UCSD-AML1 (cell line): ENCODE measurements at regions not wholly inside any gene's neighbourhood (a gene's known extent, or its start where the extent isn't known, plus 50 kb on each side); places are given as distances from the start of the nearest gene placed in this dataset.

ENCODE experiments used
- DNase-seq: peaks from one replicate; lab custom pipeline; 2025; ENCODE audit not compliant: unreplicated experiment; lab: John Stamatoyannopoulos, UW

DNA sequence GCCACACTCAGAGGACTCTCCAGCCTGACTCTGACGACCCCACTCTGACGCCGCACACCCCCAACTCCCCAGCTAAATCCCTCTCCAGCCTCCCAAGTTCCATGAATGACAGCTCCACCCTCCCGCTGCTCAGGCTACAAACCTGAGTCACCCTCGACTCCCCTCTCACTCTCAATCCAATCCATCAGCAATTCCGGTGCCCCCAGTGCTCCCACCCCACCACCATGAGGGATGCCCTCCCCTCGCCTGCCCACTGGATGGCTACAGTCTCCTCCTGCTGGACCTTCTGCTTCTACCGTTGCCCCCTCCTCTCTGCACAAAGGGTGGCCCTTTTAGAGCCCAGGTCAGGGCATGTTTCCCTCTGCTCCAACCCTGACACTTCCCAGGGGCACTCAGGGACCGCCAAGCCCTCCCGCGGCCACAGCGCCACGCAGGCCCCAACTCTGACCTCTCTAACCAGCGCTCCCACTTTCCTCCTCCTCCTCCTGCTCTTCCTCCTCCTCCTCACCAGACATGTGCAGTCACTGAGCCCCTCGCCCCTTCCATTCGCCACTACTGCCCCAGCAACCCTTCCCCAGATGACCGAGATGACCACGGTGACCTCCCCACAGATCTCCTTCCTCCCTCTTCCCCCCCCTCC is 69.5 kb upstream of the NUP50 start:
- DNase-seq = no peak

DNA sequence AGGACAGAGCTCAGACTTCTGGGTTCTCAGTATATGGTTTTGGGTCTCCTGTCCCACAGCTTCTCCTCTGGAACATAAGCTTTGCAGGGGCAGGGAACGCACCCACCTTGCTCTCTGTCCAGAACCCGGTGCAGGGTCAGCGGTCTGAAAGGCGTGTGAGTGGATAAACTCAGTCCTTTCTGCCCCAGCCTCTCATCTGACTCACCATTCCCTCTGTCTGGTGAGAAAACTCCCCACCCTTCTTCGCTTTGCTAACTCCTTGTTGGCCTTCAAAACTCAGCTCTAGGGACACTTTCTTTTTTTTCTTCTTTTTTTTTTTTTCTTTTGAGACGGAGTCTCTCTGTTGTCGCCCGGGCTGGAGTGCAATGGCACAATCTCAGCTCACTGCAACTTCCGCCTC is 68.9 kb upstream of the NUP50 start:
- DNase-seq = no peak

DNA sequence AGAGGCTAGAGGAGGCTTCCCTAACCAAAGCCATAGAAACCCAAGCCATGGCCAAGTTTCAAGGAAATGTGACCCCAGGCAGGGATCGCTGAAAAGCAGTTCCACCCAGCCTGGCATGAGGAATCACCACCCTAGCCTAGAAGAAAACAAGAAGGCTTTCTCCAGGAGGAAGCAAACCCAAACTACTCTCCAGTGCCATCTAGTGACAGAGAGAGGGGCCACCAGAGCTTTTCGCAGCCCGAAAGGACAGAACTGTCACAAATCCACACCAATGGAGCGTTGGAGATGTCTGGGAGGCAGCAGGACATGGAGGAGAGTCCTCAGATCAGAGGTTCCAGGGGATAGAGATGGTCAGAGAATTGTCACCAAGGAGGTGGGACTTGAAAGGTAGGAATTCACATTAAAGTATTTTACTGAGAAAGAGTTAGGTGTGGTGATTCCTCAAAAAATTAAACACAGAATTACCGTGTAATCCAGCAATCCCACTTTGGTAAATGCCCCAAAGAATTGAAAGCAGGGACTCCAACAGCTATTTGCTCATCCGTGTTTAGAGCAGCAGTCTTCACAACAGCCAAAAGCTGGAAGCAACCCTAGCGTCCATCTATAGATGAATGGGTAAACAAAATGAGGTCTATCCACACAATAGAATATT is 67.3 kb upstream of the NUP50 start:
- DNase-seq = peak; percentile 42

GRCh38 chr22:45097061-45097460 is 66.7 kb upstream of the NUP50 start:
- no peak for DNase-seq

DNA sequence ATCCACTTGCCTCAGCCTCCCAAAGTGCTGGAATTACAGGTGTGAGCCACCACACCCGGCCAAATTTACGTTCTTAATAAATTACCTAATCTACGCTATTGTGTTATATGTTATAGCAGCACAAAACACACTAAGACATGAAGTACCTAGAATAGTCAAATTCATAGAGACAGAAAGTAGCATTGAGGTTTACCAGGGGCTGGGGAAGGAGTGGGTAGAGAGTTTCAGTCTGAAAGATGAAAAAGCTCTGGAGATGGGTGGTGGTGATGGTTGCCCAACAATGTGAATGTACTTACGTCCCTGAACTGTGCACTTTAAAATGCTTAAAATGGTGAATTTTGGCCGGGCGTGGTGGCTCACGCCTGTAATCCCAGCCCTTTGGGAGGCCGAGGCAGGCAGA is 65.7 kb upstream of the NUP50 start:
- no peak for DNase-seq

- DNase-seq = no peak
Observed at GRCh38 chr22:45099961-45100360, 63.8 kb upstream of the NUP50 start.

- peak; percentile 47 for DNase-seq
Observed at GRCh38 chr22:45101515-45102227, 62.1 kb upstream of the NUP50 start.

GRCh38 chr22:45102896-45103420 is 60.8 kb upstream of the NUP50 start:
- no peak for DNase-seq

DNA sequence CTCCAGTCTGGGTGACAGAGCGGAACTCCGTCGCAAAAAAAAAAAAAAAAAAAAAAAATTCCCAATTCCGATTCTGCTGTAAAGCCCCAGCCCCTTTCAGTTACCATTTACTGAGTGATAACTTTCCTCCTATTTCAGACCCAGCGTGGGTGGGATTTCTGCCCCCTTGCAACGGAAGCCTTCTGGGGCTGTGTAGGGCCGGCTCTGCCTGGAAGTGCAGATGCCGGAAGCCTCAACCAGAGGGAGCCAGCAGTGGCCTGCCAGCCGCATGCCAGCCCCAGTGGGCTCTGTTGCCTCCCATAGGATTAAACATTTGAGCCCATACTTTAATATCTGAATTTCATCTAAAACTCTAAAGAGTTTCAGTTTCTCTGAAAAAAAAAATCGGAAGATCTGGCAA is 60.0 kb upstream of the NUP50 start:
- DNase-seq = no peak

DNA sequence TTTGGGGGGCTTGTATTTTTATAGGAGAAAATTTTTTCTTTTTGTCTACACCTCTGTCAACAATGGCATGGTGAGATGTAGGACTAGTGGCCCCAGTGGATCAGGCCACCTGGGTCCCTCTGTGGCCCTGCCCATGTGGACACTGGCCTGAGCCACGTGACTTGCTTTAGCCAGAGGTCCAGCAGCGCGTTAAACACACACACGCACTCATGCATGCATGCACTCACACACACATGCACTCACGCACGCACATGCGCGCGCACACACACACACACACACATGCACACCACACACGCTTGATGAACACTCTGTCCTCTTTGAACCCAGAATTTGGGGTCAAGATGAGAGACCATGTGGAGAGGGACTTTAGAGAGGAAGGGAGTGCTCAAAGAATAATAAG is 59.4 kb upstream of the NUP50 start:
- no peak for DNase-seq

GRCh38 chr22:45105281-45105702 is 58.4 kb upstream of the NUP50 start:
- DNase-seq = no peak

DNA sequence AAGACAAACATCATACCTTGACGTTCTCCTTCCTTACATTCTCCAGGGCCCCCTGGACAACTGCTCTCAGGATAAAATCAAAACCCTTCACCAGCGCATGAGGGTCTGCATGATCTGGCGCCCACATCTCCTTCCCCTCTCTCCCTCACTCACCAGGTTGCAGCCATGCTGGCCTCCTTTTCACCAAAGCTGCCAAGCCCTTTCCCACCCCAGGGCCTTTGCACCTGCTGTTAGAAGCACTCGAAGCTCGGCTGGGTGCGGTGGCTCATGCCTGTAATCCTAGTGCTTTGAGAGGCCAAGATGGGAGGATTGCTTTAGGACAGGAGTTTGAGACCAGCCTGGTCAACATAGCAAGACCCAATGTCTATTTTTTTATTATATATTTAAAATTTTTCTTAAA is 56.1 kb upstream of the NUP50 start:
- DNase-seq = no peak

DNA sequence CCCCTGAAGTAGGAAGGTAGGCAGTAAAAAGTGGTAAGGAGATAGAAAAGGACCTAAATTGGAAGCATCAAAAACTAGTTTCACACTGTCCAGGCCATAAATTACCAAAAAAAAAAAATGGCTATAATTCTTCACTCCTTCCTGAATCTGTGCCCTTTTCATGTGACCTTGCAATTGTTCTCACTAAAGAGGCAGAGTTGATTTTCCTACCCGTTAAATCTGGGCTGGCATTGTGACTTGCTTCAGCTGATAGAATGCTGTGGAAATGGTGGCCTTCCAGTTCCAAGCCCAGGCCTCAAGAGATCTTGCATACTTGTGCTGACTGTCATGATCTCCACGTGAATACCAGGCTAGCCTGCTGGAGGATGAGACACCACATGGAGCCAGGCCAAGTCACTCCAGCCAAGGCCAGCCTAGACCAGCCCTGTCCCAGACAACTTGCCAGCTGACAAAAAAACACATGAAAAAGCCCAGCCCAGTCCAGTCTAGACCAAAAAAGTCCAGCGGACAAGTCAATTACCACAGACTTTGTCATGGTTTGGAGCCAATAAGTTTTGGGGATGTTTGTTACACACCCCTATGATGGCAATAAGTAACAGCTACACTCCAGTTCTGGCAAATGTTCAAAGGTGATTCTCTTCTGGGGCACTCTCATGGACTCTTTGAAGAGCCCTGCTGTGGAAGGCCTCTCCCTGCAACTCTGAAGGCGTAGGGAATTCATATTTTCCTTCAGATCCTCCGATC is 51.4 kb upstream of the NUP50 start:
- DNase-seq = no peak
